Neuronal stem cell (in vitro differentiated cells): ENCODE measurements at regions not wholly inside any gene's neighbourhood (a gene's known extent, or its start where the extent isn't known, plus 50 kb on each side); places are given as distances from the start of the nearest gene placed in this dataset.

Source experiments
- DNase-seq: peaks from one replicate; pipeline ENCODE4 v3.0.0-alpha.2; 2013; ENCODE audit warnings: low spot score
- H2AFZ ChIP-seq: one replicate; pipeline ENCODE4 v1.6.1; 2013; ENCODE audit warnings: mild to moderate bottlenecking, low read length, inconsistent platforms
- H2AK5ac ChIP-seq: 2 replicates; pipeline ENCODE4 v1.6.1; 2013; ENCODE audit warnings: low read depth, mild to moderate bottlenecking, inconsistent platforms, low read length, moderate library complexity, mixed read lengths
- H2BK120ac ChIP-seq: 2 replicates; pipeline ENCODE4 v1.6.1; 2013; ENCODE audit warnings: low read depth, mild to moderate bottlenecking, inconsistent platforms, low read length, moderate library complexity, mixed read lengths
- H2BK12ac ChIP-seq: one replicate; pipeline ENCODE4 v1.6.1; 2013; ENCODE audit warnings: low read length, inconsistent platforms
- H2BK15ac ChIP-seq: 2 replicates; pipeline ENCODE4 v1.6.1; 2013; ENCODE audit warnings: mild to moderate bottlenecking, low read length, inconsistent platforms, mixed read lengths
- H2BK5ac ChIP-seq: one replicate; pipeline ENCODE4 v1.6.1; 2013; ENCODE audit warnings: inconsistent platforms, mild to moderate bottlenecking, low read length, moderate library complexity
- H3K14ac ChIP-seq: one replicate; pipeline ENCODE4 v1.6.1; 2013; ENCODE audit warnings: low read length, inconsistent platforms
- H3K18ac ChIP-seq: 2 replicates; pipeline ENCODE4 v1.6.1; 2013; ENCODE audit warnings: low read length, inconsistent platforms
- H3K23ac ChIP-seq: 2 replicates; pipeline ENCODE4 v1.6.1; 2013; ENCODE audit warnings: low read depth, mild to moderate bottlenecking, mixed read lengths, low read length, inconsistent platforms; ENCODE audit not compliant: poor library complexity
- H3K27ac ChIP-seq: replicated peaks from 3 replicates; pipeline ENCODE4 v1.5.1; 2013; ENCODE audit warnings: low read length, inconsistent platforms
- H3K27me3 ChIP-seq, 3 experiments: 2 replicates each; pipeline ENCODE4 v1.6.1; 2013; ENCODE audit warnings: low read length in 3 of 3, mild to moderate bottlenecking in 2 of 3, inconsistent platforms in 1 of 3, low read depth in 1 of 3, mixed read lengths in 1 of 3, moderate library complexity in 1 of 3; ENCODE audit not compliant: control insufficient read depth in 3 of 3, insufficient read depth in 3 of 3
- H3K36me3 ChIP-seq, 2 donors: replicated peaks in 1 of 2; 2 replicates each; pipeline ENCODE4 v1.6.1; 2013; ENCODE audit warnings: low read length in 2 of 2; ENCODE audit not compliant: control insufficient read depth in 2 of 2, insufficient read depth in 2 of 2
- H3K4ac ChIP-seq: 2 replicates; pipeline ENCODE4 v1.6.1; 2013; ENCODE audit warnings: inconsistent platforms, mild to moderate bottlenecking, low read length, moderate library complexity
- H3K4me1 ChIP-seq, 2 donors: 1 replicate in 1 of 2; 2 replicates in 1 of 2; pipeline ENCODE4 v1.6.1; 2013; ENCODE audit warnings: low read length in 2 of 2, low read depth in 1 of 2; ENCODE audit not compliant: control insufficient read depth in 2 of 2, insufficient read depth in 1 of 2
- H3K4me2 ChIP-seq: one replicate; pipeline ENCODE4 v1.6.1; 2013; ENCODE audit warnings: mild to moderate bottlenecking, low read length, inconsistent platforms; ENCODE audit not compliant: insufficient read depth, poor library complexity, severe bottlenecking
- H3K4me3 ChIP-seq, 2 donors: 2 replicates each; pipeline ENCODE4 v1.5.1; 2013; ENCODE audit warnings: low read length in 2 of 2, mild to moderate bottlenecking in 2 of 2, inconsistent platforms in 1 of 2, moderate library complexity in 1 of 2
- H3K79me1 ChIP-seq: one replicate; pipeline ENCODE4 v1.6.1; 2013; ENCODE audit warnings: low read depth, mild to moderate bottlenecking, inconsistent platforms, low read length, moderate library complexity
- H3K9ac ChIP-seq: one replicate; pipeline ENCODE4 v1.6.1; 2013; ENCODE audit warnings: mild to moderate bottlenecking, low read depth, low read length, inconsistent platforms; ENCODE audit not compliant: poor library complexity
- H3K9me3 ChIP-seq, 2 donors: replicated peaks in 1 of 2; 2 replicates each; pipeline versions ENCODE3 to v1.6.1; 2013; ENCODE audit warnings: low read length in 2 of 2, mild to moderate bottlenecking in 2 of 2, inconsistent platforms in 1 of 2, low read depth in 1 of 2, mixed read lengths in 1 of 2, moderate library complexity in 1 of 2; ENCODE audit not compliant: control insufficient read depth in 2 of 2, insufficient read depth in 1 of 2
- H4K8ac ChIP-seq: one replicate; pipeline ENCODE4 v1.6.1; 2013; ENCODE audit warnings: low read depth, mild to moderate bottlenecking, inconsistent platforms, low read length, moderate library complexity
- H4K91ac ChIP-seq: one replicate; pipeline ENCODE4 v1.6.1; 2013; ENCODE audit warnings: low read length, low read depth, mild to moderate bottlenecking, inconsistent platforms; ENCODE audit not compliant: poor library complexity
- WGBS, 2 donors: extraction: QIAGEN DNeasy Blood & Tissue Kit; methylation state at CpG; one replicate each; pipeline ENCODE4 v1.1.7; 2013; ENCODE audit warnings: missing lambda C conversion rate in 2 of 2, mixed read lengths in 1 of 2; ENCODE audit not compliant: insufficient read length in 2 of 2, insufficient replicate concordance in 1 of 2; ENCODE audit errors: extremely low coverage in 2 of 2; 5-methylcytosine and 5-hydroxymethylcytosine counted together

DNA sequence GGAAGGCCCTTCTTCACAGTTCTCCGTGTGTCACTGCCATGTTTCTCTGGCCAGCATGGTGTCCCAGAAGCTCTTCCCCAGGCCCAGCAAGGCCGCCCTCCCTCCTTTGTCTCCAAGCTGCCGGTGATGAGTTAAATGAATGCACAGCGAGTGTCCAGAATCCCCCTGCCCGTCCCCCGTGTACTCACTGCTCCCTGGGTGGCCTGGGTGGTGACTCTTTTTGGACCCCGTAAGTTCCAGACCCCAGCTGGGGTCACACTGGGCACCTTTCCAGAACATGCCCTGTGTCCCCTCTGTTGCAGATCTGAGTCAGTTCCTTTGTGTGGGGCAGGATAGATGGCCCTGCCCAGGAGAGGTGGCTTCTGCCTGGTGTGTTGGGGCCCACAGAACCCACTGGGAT lies 95.0 kb downstream of the MRPL36 start:
- Histone ChIP-seq H3K4me1 (peaks cover 9 to 11% of the 10 kb centered on the region in 2 donors), H3K23ac (peak overlapping the region; percentile 0), H3K79me1 (peaks cover 4% of the 10 kb centered on the region), H2AK5ac (peak overlapping the region; percentile 33), H3K27ac (no peak overlapping the region), H3K27me3 (no peaks in the 10 kb centered on the region), H2BK12ac (peak overlapping the region; percentile 4), H3K4ac (no peak overlapping the region), H3K4me3 (no peak overlapping the region), H3K14ac (no peak overlapping the region), H2BK120ac (no peak overlapping the region), H2BK5ac (no peak overlapping the region), H2AFZ (no peak overlapping the region), H2BK15ac (peak overlapping the region; percentile 2), H3K4me2 (no peak overlapping the region), H4K8ac (no peak overlapping the region), H3K9me3 (peaks cover 0 to 2% of the 10 kb centered on the region in 2 donors), H4K91ac (no peak overlapping the region), H3K18ac (peak overlapping the region; percentile 36), H3K9ac (no peak overlapping the region), H3K36me3 (no peaks in the 10 kb centered on the region)
- no peak for DNase-seq
- WGBS, 2 donors, result no CpG with 5 or more reads among the region's 7 CpGs

- Histone ChIP-seq H3K4me3 (no peak overlapping the region), H3K9ac (no peak overlapping the region), H3K14ac (no peak overlapping the region), H3K4me2 (no peak overlapping the region), H3K4me1 (peaks cover 6% of the 10 kb centered on the region in 2 donors), H3K4ac (no peak overlapping the region), H2BK12ac (no peak overlapping the region), H2BK15ac (peak overlapping the region; percentile 2), H3K9me3 (peaks cover 0 to 2% of the 10 kb centered on the region in 2 donors), H2BK120ac (no peak overlapping the region), H2AFZ (no peak overlapping the region), H4K8ac (no peak overlapping the region), H2AK5ac (no peak overlapping the region), H3K27ac (no peak overlapping the region), H3K79me1 (peaks cover 4% of the 10 kb centered on the region), H3K36me3 (no peaks in the 10 kb centered on the region), H3K27me3 (no peaks in the 10 kb centered on the region), H4K91ac (no peak overlapping the region), H2BK5ac (no peak overlapping the region), H3K18ac (peak overlapping the region; percentile 11), H3K23ac (peak overlapping the region; percentile 0)
- no peak for DNase-seq
- WGBS, 2 donors, result no CpG with 5 or more reads among the region's 13 CpGs
Observed at GRCh38 chr5:1704266-1704665, 95.4 kb downstream of the MRPL36 start.

- H3K9ac ChIP-seq, result no peak overlapping the region
Observed at GRCh38 chr5:1703352-1704050, 96.1 kb downstream of the MRPL36 start.

GRCh38 chr5:1702318-1702717 lies 97.3 kb downstream of the MRPL36 start:
- Histone ChIP-seq H3K9me3 (no peaks in the 10 kb centered on the region), H4K8ac (no peak overlapping the region), H3K4me1 (no peaks in the 10 kb centered on the region), H2BK12ac (no peak overlapping the region), H3K79me1 (peaks cover 3% of the 10 kb centered on the region), H3K4ac (no peak overlapping the region), H3K27me3 (peaks cover 0 to 6% (median 0%) of the 10 kb centered on the region in 3 experiments), H2AFZ (no peak overlapping the region), H3K27ac (no peak overlapping the region), H3K4me3 (no peak overlapping the region), H2BK5ac (no peak overlapping the region), H2BK120ac (no peak overlapping the region), H2AK5ac (no peak overlapping the region), H3K36me3 (no peaks in the 10 kb centered on the region), H2BK15ac (no peak overlapping the region), H3K9ac (no peak overlapping the region), H3K23ac (no peak overlapping the region), H3K4me2 (no peak overlapping the region), H4K91ac (no peak overlapping the region), H3K14ac (no peak overlapping the region), H3K18ac (peak overlapping the region; percentile 24)
- no CpG with 5 or more reads among the region's 21 CpGs for WGBS, 2 donors
- DNase-seq, result no peak

More at GRCh38 chr5:1703352-1704050, 96.1 kb downstream of the MRPL36 start:
- no peak overlapping the region for H3K4me2 ChIP-seq
- no peak overlapping the region for H3K27ac ChIP-seq
- peaks cover 4% of the 10 kb centered on the region for H3K79me1 ChIP-seq
- WGBS, 2 donors, result no CpG with 5 or more reads among the region's 21 CpGs
- no peak overlapping the region for H4K8ac ChIP-seq
- no peak for DNase-seq
- no peaks in the 10 kb centered on the region for H3K27me3 ChIP-seq
- no peak overlapping the region for H2AK5ac ChIP-seq
- H3K14ac ChIP-seq, result peak overlapping the region; percentile 1
- H3K36me3 ChIP-seq, result no peaks in the 10 kb centered on the region
- no peak overlapping the region for H2AFZ ChIP-seq
- H2BK5ac ChIP-seq, result no peak overlapping the region
- peak overlapping the region in 1 of 2 donors; percentile 2 for H3K4me3 ChIP-seq
- H2BK15ac ChIP-seq, result no peak overlapping the region
- no peak overlapping the region for H3K23ac ChIP-seq
- H3K4me1 ChIP-seq, result peaks cover 0 to under 1% of the 10 kb centered on the region in 2 donors
- H3K9me3 ChIP-seq, result peaks cover 0 to 2% of the 10 kb centered on the region in 2 donors
- peak overlapping the region; percentile 46 for H3K18ac ChIP-seq
- no peak overlapping the region for H2BK12ac ChIP-seq
- H4K91ac ChIP-seq, result no peak overlapping the region
- H3K4ac ChIP-seq, result no peak overlapping the region
- H2BK120ac ChIP-seq, result no peak overlapping the region
